ENCODE measurements at regions not wholly inside any gene's neighbourhood (a gene's known extent, or its start where the extent isn't known, plus 50 kb on each side); places are given as distances from the start of the nearest gene placed in this dataset.

DNA sequence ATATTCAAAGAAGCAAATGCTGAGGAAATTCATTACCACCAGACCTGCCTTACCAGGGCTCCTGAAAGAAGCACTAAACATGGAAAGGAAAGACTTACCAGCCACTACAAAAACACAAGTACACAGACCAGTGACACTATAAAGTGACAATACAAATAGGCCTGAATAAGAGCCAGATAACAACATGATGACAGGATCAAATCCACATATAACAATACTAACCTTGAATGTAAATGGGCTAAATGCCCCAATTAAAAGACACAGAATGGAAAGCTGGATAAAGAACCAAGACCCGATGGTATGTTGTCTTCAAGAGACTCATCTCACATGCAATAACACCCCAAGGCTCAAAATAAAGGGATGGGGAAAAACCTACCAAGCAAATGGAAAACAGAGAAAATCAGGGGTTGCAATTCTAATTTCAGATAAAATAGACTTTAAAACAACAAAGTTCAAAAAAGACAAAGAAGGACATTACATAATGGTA lies 353.4 kb downstream of the LNPK start:
- no peak for TF ChIP-seq CEBPB (IDR thresholded peaks at IDR 0.05)
- no peak for TF ChIP-seq FOXM1 (IDR thresholded peaks at IDR 0.05; ENCODE audit: borderline replicate concordance, low read depth)
- TF ChIP-seq TAF1 (IDR thresholded peaks at IDR 0.05; ENCODE audit: low read depth), result no peak
- no peak for TF ChIP-seq TEAD4 (IDR thresholded peaks at IDR 0.05)
- no peak for TF ChIP-seq TCF12 (IDR thresholded peaks at IDR 0.05; ENCODE audit: low read depth)
- no peak for TF ChIP-seq CREB1 (IDR thresholded peaks at IDR 0.05; ENCODE audit: low read depth)
- no peak for TF ChIP-seq RAD21 (IDR thresholded peaks at IDR 0.05; ENCODE audit: low read depth)
- TF ChIP-seq YY1 (IDR thresholded peaks at IDR 0.05; ENCODE audit: low read depth), result no peak

DNA sequence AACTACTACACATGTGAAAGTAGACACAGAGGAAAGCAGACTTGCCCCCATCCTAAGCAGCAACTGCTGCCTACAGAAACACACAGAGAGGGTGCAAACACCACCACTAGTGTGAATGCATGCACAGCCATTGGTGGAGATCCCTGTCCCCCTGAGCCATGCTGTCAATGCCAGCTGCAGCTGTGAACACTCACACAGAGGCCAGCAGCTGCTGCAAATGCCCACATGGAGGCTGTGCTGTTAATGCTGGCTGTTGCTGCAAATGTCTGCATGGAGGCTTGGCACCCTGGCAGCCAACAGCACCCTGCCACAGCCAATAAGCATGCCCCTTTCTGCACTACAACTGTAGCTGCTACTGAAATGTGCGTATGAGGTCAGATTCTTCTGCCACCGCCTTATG lies 355.0 kb downstream of the LNPK start:
- TF ChIP-seq TCF12 (IDR thresholded peaks at IDR 0.05; ENCODE audit: low read depth) (no peak), ZBTB7A (IDR thresholded peaks at IDR 0.05; ENCODE audit: low read depth) (no peak), YY1 (IDR thresholded peaks at IDR 0.05; ENCODE audit: low read depth) (no peak), CREB1 (IDR thresholded peaks at IDR 0.05; ENCODE audit: low read depth) (no peak), TEAD4 (IDR thresholded peaks at IDR 0.05) (no peak), FOXM1 (IDR thresholded peaks at IDR 0.05; ENCODE audit: borderline replicate concordance, low read depth) (no peak), TAF1 (IDR thresholded peaks at IDR 0.05; ENCODE audit: low read depth) (no peak), RAD21 (IDR thresholded peaks at IDR 0.05; ENCODE audit: low read depth) (no peak), EP300 (IDR thresholded peaks at IDR 0.05; ENCODE audit: borderline replicate concordance) (no peak), EGR1 (IDR thresholded peaks at IDR 0.05) (no peak), CEBPB (IDR thresholded peaks at IDR 0.05) (no peak), NFIC (IDR thresholded peaks at IDR 0.05) (no peak)
- TF ChIP-seq, protein P1, sequence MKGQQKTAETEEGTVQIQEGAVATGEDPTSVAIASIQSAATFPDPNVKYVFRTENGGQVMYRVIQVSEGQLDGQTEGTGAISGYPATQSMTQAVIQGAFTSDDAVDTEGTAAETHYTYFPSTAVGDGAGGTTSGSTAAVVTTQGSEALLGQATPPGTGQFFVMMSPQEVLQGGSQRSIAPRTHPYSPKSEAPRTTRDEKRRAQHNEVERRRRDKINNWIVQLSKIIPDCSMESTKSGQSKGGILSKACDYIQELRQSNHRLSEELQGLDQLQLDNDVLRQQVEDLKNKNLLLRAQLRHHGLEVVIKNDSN (IDR thresholded peaks at IDR 0.05), result no peak
- TF ChIP-seq, protein P2, sequence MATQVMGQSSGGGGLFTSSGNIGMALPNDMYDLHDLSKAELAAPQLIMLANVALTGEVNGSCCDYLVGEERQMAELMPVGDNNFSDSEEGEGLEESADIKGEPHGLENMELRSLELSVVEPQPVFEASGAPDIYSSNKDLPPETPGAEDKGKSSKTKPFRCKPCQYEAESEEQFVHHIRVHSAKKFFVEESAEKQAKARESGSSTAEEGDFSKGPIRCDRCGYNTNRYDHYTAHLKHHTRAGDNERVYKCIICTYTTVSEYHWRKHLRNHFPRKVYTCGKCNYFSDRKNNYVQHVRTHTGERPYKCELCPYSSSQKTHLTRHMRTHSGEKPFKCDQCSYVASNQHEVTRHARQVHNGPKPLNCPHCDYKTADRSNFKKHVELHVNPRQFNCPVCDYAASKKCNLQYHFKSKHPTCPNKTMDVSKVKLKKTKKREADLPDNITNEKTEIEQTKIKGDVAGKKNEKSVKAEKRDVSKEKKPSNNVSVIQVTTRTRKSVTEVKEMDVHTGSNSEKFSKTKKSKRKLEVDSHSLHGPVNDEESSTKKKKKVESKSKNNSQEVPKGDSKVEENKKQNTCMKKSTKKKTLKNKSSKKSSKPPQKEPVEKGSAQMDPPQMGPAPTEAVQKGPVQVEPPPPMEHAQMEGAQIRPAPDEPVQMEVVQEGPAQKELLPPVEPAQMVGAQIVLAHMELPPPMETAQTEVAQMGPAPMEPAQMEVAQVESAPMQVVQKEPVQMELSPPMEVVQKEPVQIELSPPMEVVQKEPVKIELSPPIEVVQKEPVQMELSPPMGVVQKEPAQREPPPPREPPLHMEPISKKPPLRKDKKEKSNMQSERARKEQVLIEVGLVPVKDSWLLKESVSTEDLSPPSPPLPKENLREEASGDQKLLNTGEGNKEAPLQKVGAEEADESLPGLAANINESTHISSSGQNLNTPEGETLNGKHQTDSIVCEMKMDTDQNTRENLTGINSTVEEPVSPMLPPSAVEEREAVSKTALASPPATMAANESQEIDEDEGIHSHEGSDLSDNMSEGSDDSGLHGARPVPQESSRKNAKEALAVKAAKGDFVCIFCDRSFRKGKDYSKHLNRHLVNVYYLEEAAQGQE (IDR thresholded peaks at IDR 0.05; ENCODE audit: low read depth), result no peak
- TF ChIP-seq, protein P3, sequence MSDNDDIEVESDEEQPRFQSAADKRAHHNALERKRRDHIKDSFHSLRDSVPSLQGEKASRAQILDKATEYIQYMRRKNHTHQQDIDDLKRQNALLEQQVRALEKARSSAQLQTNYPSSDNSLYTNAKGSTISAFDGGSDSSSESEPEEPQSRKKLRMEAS (IDR thresholded peaks at IDR 0.05), result no peak

DNA sequence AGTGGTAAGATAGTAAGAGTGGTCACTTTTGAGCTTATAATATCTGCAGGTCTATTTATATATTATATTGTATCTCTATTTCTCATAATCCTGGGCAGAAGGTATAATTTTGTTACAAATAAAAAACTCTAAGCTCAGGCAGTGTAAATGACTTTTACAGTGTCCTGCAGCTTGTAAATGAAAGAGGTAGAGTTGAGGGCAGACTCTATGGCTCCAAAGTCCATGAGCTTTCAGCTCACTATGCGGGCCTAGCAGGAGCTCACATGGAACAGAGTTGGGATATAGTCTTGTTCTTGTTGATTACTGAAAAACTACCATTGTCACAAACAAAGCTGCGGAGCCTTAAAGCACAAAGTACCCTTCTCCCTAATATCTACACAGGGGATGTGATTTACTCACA lies 361.4 kb downstream of the LNPK start:
- TF ChIP-seq EP300 (IDR thresholded peaks at IDR 0.05; ENCODE audit: borderline replicate concordance), result no peak
- TF ChIP-seq FOXM1 (IDR thresholded peaks at IDR 0.05; ENCODE audit: borderline replicate concordance, low read depth), result no peak
- TF ChIP-seq TCF12 (IDR thresholded peaks at IDR 0.05; ENCODE audit: low read depth), result no peak

DNA sequence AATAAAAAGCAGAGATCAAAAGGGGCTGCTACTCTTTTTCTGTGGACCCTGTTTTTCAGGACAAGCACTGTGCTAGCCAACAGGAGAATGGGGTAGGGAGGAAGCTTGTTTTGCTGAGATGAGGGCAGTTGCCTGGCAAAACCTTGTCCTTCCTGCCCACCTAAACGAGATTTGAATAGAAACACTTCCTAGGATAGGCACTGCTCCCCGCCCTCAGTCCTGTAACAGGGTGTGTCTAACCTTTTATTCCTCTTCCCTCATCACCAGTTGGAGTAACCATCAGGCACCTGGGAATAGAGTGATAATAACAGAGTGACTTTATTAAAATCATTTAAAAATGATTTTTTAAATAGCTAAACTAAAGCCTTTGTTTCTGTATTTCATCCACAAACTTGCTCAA lies 368.8 kb downstream of the LNPK start:
- no peak for TF ChIP-seq EP300 (IDR thresholded peaks at IDR 0.05; ENCODE audit: borderline replicate concordance)

DNA sequence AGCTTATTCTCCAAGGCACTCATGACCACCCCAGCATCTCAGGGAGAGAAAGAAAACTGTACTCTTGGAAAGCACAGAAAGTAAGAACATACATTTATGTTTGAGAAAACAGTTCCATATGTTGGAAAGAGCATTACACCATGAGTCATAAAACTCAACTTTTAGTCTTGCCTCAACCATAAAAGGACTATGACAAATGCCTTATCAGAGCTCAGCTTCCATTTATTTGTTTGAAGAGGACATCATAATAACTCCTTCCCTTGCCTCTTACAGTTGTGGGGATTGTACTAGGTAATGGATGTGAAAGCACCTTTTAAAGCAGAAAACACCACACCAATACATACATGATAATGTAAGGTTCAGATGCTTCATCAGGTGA lies 370.8 kb downstream of the LNPK start:
- no peak for TF ChIP-seq EP300 (IDR thresholded peaks at IDR 0.05; ENCODE audit: borderline replicate concordance)

DNA sequence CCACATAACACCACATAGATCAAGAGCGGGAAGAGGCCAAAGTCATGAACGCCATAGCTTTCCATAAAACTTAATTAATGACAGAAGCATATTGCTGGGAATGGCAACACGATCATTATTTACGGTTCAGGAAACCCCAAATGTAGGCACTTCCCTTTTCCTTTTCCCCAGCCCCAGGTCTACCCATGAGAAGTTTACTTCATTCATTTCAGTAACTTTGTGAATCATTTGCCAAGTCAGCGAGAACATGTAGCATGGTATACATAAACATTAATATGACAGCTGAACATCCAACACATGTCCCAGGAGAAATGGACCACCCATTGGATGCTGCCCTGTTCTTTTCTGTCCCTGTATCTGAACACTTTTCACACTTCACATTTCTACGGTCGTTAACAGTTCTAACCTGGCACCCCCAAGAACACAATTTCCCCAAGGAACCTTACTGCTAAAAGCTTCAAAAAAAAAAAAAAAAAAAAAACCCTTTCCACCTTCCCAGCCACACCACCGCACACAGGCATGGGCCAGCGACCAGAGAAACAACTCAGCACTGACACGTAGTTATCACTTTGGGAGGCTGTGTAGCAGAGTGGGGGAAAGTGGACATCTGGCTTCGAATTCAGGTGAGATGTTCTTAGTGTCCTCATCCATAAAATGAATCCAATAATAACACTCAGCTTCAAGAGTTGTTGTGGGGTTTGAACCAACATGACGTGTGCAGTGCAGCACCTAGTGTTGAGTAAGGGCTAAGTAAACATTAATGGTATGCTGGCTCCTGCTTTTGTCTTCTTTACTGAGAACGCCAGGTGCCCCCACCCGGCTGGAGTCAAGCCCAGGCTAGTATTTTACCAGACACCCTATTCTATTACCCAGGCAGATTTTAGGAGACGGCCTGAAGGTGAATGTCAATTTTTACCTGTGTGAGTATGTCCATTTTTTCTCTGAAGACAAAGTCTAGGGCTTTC lies 371.5 kb downstream of the LNPK start:
- no peak for TF ChIP-seq TEAD4 (IDR thresholded peaks at IDR 0.05)
- TF ChIP-seq TAF1 (IDR thresholded peaks at IDR 0.05; ENCODE audit: low read depth), result no peak
- no peak for TF ChIP-seq YY1 (IDR thresholded peaks at IDR 0.05; ENCODE audit: low read depth)
- TF ChIP-seq, protein P1 (IDR thresholded peaks at IDR 0.05), result no peak
- TF ChIP-seq EGR1 (IDR thresholded peaks at IDR 0.05), result no peak
- TF ChIP-seq EP300 (IDR thresholded peaks at IDR 0.05; ENCODE audit: borderline replicate concordance), result no peak
- TF ChIP-seq CEBPB (IDR thresholded peaks at IDR 0.05), result no peak
- TF ChIP-seq CREB1 (IDR thresholded peaks at IDR 0.05; ENCODE audit: low read depth), result no peak
- no peak for TF ChIP-seq TCF12 (IDR thresholded peaks at IDR 0.05; ENCODE audit: low read depth)
- TF ChIP-seq RAD21 (IDR thresholded peaks at IDR 0.05; ENCODE audit: low read depth), result no peak
- TF ChIP-seq NFIC (IDR thresholded peaks at IDR 0.05), result no peak
- no peak for TF ChIP-seq FOXM1 (IDR thresholded peaks at IDR 0.05; ENCODE audit: borderline replicate concordance, low read depth)
- no peak for TF ChIP-seq ZBTB7A (IDR thresholded peaks at IDR 0.05; ENCODE audit: low read depth)

DNA sequence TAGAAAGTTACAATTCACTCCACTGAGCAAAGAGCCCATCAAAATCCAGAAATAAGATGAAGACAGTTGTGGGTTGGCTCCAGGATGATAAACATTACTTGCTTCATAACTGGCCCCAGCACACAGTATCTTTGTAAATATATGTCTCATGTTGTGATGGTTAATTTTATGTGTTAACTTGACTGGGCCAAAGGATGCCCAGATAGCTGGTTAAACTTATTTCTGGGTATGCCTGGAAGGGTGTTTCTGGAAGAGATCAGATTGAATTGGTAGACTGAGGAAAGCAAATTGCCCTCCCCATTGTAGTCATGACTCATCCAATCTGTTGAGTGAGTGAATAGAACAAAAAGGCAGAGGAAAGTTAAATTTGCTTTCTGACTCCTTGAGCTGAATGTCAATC lies 373.8 kb downstream of the LNPK start:
- TF ChIP-seq, protein P1 (IDR thresholded peaks at IDR 0.05), result no peak
- TF ChIP-seq CREB1 (IDR thresholded peaks at IDR 0.05; ENCODE audit: low read depth), result no peak
- TF ChIP-seq RAD21 (IDR thresholded peaks at IDR 0.05; ENCODE audit: low read depth), result no peak
- TF ChIP-seq CEBPB (IDR thresholded peaks at IDR 0.05), result no peak
- TF ChIP-seq, protein P2 (IDR thresholded peaks at IDR 0.05; ENCODE audit: low read depth), result no peak
- TF ChIP-seq EP300 (IDR thresholded peaks at IDR 0.05; ENCODE audit: borderline replicate concordance), result no peak
- TF ChIP-seq TCF12 (IDR thresholded peaks at IDR 0.05; ENCODE audit: low read depth), result no peak
- TF ChIP-seq, protein P3 (IDR thresholded peaks at IDR 0.05), result no peak
- TF ChIP-seq NFIC (IDR thresholded peaks at IDR 0.05), result no peak
- TF ChIP-seq YY1 (IDR thresholded peaks at IDR 0.05; ENCODE audit: low read depth), result no peak
- no peak for TF ChIP-seq TEAD4 (IDR thresholded peaks at IDR 0.05)
- TF ChIP-seq EGR1 (IDR thresholded peaks at IDR 0.05), result no peak
- no peak for TF ChIP-seq ZBTB7A (IDR thresholded peaks at IDR 0.05; ENCODE audit: low read depth)
- TF ChIP-seq TAF1 (IDR thresholded peaks at IDR 0.05; ENCODE audit: low read depth), result no peak
